IMR-90 (cell line): ENCODE measurements at regions not wholly inside any gene's neighbourhood (a gene's known extent, or its start where the extent isn't known, plus 50 kb on each side); places are given as distances from the start of the nearest gene placed in this dataset.

Experiments
- ATAC-seq: fragments of 200-7000 bp; cut with Tn5 transposase; 2 replicates; pipeline ENCODE4 v1.9.1; 2020; ENCODE audit warnings: low read depth, mild to moderate bottlenecking, moderate library complexity
- BruUV-seq: library from RNA; stranded (reverse); fragments of 400-500 nt; replicated peaks from 2 replicates; lab custom pipeline; 2021; lab: Mats Ljungman, UMichigan
- CTCF ChIA-PET: fragments of 300-600 bp; formaldehyde crosslinking; extraction: SDS; loops from one replicate; lab custom pipeline; 2021; ENCODE audit warnings: antibody characterized with exemption; lab: Yijun Ruan, JAX
- POLR2A ChIA-PET: fragments of 300-600 bp; sonication (Branson Sonifier 250); formaldehyde crosslinking; loops from one replicate; lab custom pipeline; 2022; ENCODE audit warnings: antibody characterized with exemption; ENCODE audit not compliant: unreplicated experiment; lab: Charles Lee
- DNase-seq: peaks from one replicate; pipeline ENCODE4 v3.0.0; 2013
- H2AFZ ChIP-seq: replicated peaks from 2 replicates; pipeline ENCODE3; 2013; ENCODE audit warnings: low read length, mild to moderate bottlenecking; ENCODE audit not compliant: poor library complexity
- H2AK5ac ChIP-seq: 2 replicates; pipeline ENCODE4 v1.6.1; 2013; ENCODE audit warnings: low read depth, low read length, inconsistent platforms
- H2AK9ac ChIP-seq: replicated peaks from 2 replicates; pipeline ENCODE3; 2013; ENCODE audit warnings: mild to moderate bottlenecking, low read depth, low read length, moderate library complexity; ENCODE audit not compliant: poor library complexity
- H2BK120ac ChIP-seq: 2 replicates; pipeline ENCODE4 v1.6.1; 2013; ENCODE audit warnings: low read depth, low read length, inconsistent platforms
- H2BK15ac ChIP-seq: 3 replicates; pipeline ENCODE4 v1.6.1; 2013; ENCODE audit warnings: low read depth, low read length, inconsistent platforms
- H2BK20ac ChIP-seq: 2 replicates; pipeline ENCODE4 v1.6.1; 2013; ENCODE audit warnings: low read depth, mild to moderate bottlenecking, inconsistent platforms, low read length, moderate library complexity
- H2BK5ac ChIP-seq: 2 replicates; pipeline ENCODE4 v1.6.1; 2013; ENCODE audit warnings: mild to moderate bottlenecking, low read depth, low read length, inconsistent platforms; ENCODE audit not compliant: poor library complexity, severe bottlenecking
- H3K14ac ChIP-seq: replicated peaks from 2 replicates; pipeline ENCODE4 v1.6.1; 2013; ENCODE audit warnings: low read depth, low read length, inconsistent platforms
- H3K18ac ChIP-seq: 2 replicates; pipeline ENCODE4 v1.6.1; 2013; ENCODE audit warnings: low read depth, low read length, control low read depth
- H3K23ac ChIP-seq: 2 replicates; pipeline ENCODE4 v1.6.1; 2013; ENCODE audit warnings: low read depth, low read length, inconsistent platforms
- H3K27ac ChIP-seq: 2 replicates; pipeline ENCODE4 v1.5.1; 2013; ENCODE audit warnings: mild to moderate bottlenecking, control low read depth, low read length; ENCODE audit not compliant: insufficient read depth
- H3K27me3 ChIP-seq: 2 replicates; pipeline ENCODE4 v1.6.1; 2013; ENCODE audit warnings: low read length; ENCODE audit not compliant: control insufficient read depth, insufficient read depth
- H3K36me3 ChIP-seq: 2 replicates; pipeline ENCODE4 v1.6.1; 2013; ENCODE audit warnings: low read length, mixed read lengths; ENCODE audit not compliant: control insufficient read depth, insufficient read depth
- H3K4ac ChIP-seq: 2 replicates; pipeline ENCODE4 v1.6.1; 2013; ENCODE audit warnings: low read depth, low read length, inconsistent platforms
- H3K4me1 ChIP-seq: 2 replicates; pipeline ENCODE4 v1.6.1; 2013; ENCODE audit warnings: low read length, mixed read lengths; ENCODE audit not compliant: control insufficient read depth, insufficient read depth
- H3K4me2 ChIP-seq: 2 replicates; pipeline ENCODE4 v1.6.1; 2013; ENCODE audit warnings: low read depth, mild to moderate bottlenecking, control low read depth, low read length, moderate library complexity
- H3K4me3 ChIP-seq: 2 replicates; pipeline ENCODE4 v1.5.1; 2013; ENCODE audit warnings: low read depth, mild to moderate bottlenecking, control low read depth, low read length, moderate library complexity; ENCODE audit not compliant: insufficient read depth
- H3K56ac ChIP-seq: 2 replicates; pipeline ENCODE4 v1.6.1; 2013; ENCODE audit warnings: low read length, inconsistent platforms; ENCODE audit not compliant: insufficient read depth; ENCODE audit errors: extremely low read depth
- H3K79me1 ChIP-seq, 2 experiments: 2 replicates each; pipeline ENCODE4 v1.6.1; 2013; ENCODE audit warnings: low read length in 2 of 2, inconsistent platforms in 1 of 2, low read depth in 1 of 2
- H3K9ac ChIP-seq: 2 replicates; pipeline ENCODE4 v1.6.1; 2013; ENCODE audit warnings: low read depth, low read length, control low read depth
- H3K9me1 ChIP-seq: 2 replicates; pipeline ENCODE4 v1.6.1; 2013; ENCODE audit warnings: low read length, inconsistent platforms; ENCODE audit not compliant: insufficient read depth
- H3K9me3 ChIP-seq: 2 replicates; pipeline ENCODE4 v1.6.1; 2013; ENCODE audit warnings: low read length; ENCODE audit not compliant: control insufficient read depth, insufficient read depth
- H4K20me1 ChIP-seq: 2 replicates; pipeline ENCODE4 v1.6.1; 2013; ENCODE audit warnings: low read length, inconsistent platforms; ENCODE audit not compliant: insufficient read depth
- H4K5ac ChIP-seq: 2 replicates; pipeline ENCODE4 v1.6.1; 2013; ENCODE audit warnings: mild to moderate bottlenecking, low read depth, low read length, control low read depth
- H4K8ac ChIP-seq, 2 experiments: 2 replicates each; pipeline ENCODE4 v1.6.1; 2013; ENCODE audit warnings: low read depth in 2 of 2, low read length in 2 of 2, control low read depth in 1 of 2, inconsistent platforms in 1 of 2
- H4K91ac ChIP-seq: 2 replicates; pipeline ENCODE4 v1.6.1; 2013; ENCODE audit warnings: low read depth, low read length, inconsistent platforms; ENCODE audit not compliant: insufficient read depth
- CEBPB ChIP-seq: IDR thresholded peaks from 2 replicates; pipeline ENCODE4 v1.6.1; 2012; ENCODE audit warnings: low read depth, low read length, improper control_type of control experiment
- CHD1 ChIP-seq: IDR thresholded peaks from 2 replicates; pipeline ENCODE4 v1.6.1; 2012; ENCODE audit warnings: low read depth, low read length, improper control_type of control experiment
- FOS ChIP-seq: fragments of 150-350 bp; IDR thresholded peaks from 2 replicates; pipeline ENCODE4 v1.6.1; 2016; ENCODE audit warnings: low read depth, low read length
- MAFK ChIP-seq: IDR thresholded peaks from 2 replicates; pipeline ENCODE4 v1.6.1; 2012; ENCODE audit warnings: low read depth, low read length, improper control_type of control experiment
- MAZ ChIP-seq: IDR thresholded peaks from 2 replicates; pipeline ENCODE4 v1.6.1; 2012; ENCODE audit warnings: low read depth, mild to moderate bottlenecking, low read length, improper control_type of control experiment, moderate library complexity, borderline replicate concordance
- MXI1 ChIP-seq: IDR thresholded peaks from 2 replicates; pipeline ENCODE4 v1.6.1; 2012; ENCODE audit warnings: low read depth, mild to moderate bottlenecking, low read length, moderate library complexity, borderline replicate concordance
- POLR2A ChIP-seq: IDR thresholded peaks from 2 replicates; pipeline ENCODE4 v1.6.1; 2012; ENCODE audit warnings: mild to moderate bottlenecking, low read depth, low read length
- RFX5 ChIP-seq: IDR thresholded peaks from 2 replicates; pipeline ENCODE4 v1.8.0; 2012; ENCODE audit warnings: low read depth, mild to moderate bottlenecking, low read length, moderate library complexity
- SMC3 ChIP-seq: fragments of 150-350 bp; IDR thresholded peaks from 2 replicates; pipeline ENCODE4 v1.6.1; 2016; ENCODE audit warnings: low read depth, mild to moderate bottlenecking, antibody characterized with exemption, low read length, moderate library complexity
- WGBS, 2 experiments: methylation state at CpG; one replicate each; pipeline versions ENCODE4 v1.1.5 to v1.1.7; 2013; ENCODE audit warnings: missing lambda C conversion rate in 2 of 2; ENCODE audit not compliant: insufficient read length in 1 of 2; ENCODE audit errors: extremely low coverage in 2 of 2; 5-methylcytosine and 5-hydroxymethylcytosine counted together
- dilution Hi-C: fragments of 300-500 bp; cut with HindIII; formaldehyde crosslinking; loops from one replicate; pipeline ENCODE4 v1.14.3; 2018; ENCODE audit warnings: low sequenced_read_pairs; ENCODE audit not compliant: unreplicated experiment
- in situ Hi-C: fragments of 300-500 bp; cut with MboI; formaldehyde crosslinking; loops from 3 replicates; pipeline ENCODE4 v1.14.3; 2019; ENCODE audit warnings: low sequenced_read_pairs, inconsistent platforms, mixed read lengths
- intact Hi-C: fragments of 100-400 bp; cut with micrococcal nuclease; formaldehyde crosslinking; loops from 2 replicates; pipeline ENCODE4 v1.10.0; 2022

DNA sequence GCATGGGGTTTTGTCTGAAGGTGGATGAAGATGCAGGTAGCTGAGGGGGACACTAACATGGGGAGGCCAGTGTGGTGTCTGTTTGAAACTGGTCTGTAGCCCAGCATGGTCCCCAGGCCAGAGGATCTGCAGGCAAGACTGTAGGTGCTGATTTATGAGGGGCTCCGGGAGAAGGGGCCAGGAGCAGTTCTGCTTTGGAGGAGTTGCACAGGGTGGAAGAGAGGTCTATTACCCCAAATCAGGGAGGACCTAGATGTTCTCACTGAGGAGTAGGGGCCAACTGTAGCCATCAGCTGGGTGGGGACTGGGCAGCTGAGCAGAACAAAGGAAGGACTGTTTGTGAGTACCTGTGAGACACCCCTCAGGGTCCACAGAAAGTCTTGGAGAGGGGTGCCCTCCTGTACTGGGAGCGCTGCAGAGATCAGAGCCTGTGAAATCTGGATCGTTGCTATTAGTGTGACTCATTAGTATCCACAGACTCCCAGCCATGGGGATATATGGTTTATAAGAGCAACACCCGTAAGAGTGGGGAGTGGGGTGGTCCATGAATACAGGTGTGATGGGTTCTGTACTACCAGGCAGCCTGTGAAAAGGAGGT lies 64.3 kb upstream of the IRF2BP2 start:
- Histone ChIP-seq H4K8ac (no peak overlapping the region), H4K20me1 (no peaks in the 10 kb centered on the region), H3K23ac (no peak overlapping the region), H3K14ac (no peak overlapping the region), H3K18ac (no peak overlapping the region), H2BK20ac (no peak overlapping the region), H2AFZ (no peak overlapping the region), H3K79me1 (no peaks in the 10 kb centered on the region), H2AK5ac (no peak overlapping the region), H3K4me1 (no peaks in the 10 kb centered on the region; the same call in 1 of the 2 replicates), H2AK9ac (no peak overlapping the region), H3K9me1 (peaks cover 7% of the 10 kb centered on the region; the same call in 1 of the 2 replicates), H2BK15ac (no peak overlapping the region), H3K4ac (no peak overlapping the region), H4K5ac (no peak overlapping the region), H2BK5ac (no peak overlapping the region), H3K36me3 (no peaks in the 10 kb centered on the region), H3K27me3 (no peaks in the 10 kb centered on the region), H3K56ac (no peak overlapping the region), H4K91ac (no peak overlapping the region), H3K9ac (no peak overlapping the region), H3K4me3 (no peak overlapping the region), H3K27ac (no peak overlapping the region), H3K4me2 (no peak overlapping the region), H2BK120ac (no peak overlapping the region), H3K9me3 (no peaks in the 10 kb centered on the region)
- POLR2A ChIA-PET = no interaction called here
- ATAC-seq (no peak), DNase-seq (no peak)
- CTCF ChIA-PET = no interaction called here
- in situ Hi-C loops (no loop called here), intact Hi-C loops (no loop called here), dilution Hi-C loops (no loop called here)
- no TSS peak for BruUV-seq
- TF ChIP-seq MAFK (no peak), CHD1 (no peak), FOS (no peak), CEBPB (no peak), MXI1 (no peak), MAZ (no peak), POLR2A (no peak), RFX5 (no peak), SMC3 (no peak)
- WGBS, 2 experiments = 75% methylated on average over 1 of the region's 4 CpGs; no CpG with 5 or more reads in 1 of the 2 experiments
